Neural cell (in vitro differentiated cells): ENCODE measurements at regions not wholly inside any gene's neighbourhood (a gene's known extent, or its start where the extent isn't known, plus 50 kb on each side); places are given as distances from the start of the nearest gene placed in this dataset.

Experiments used
- H2AFZ ChIP-seq: fragments of 200-600, 300-800 bp; sonication (generic), shearing (Covaris generic); 2 replicates; pipeline ENCODE4 v1.6.0; 2014; ENCODE audit warnings: low read depth, mild to moderate bottlenecking, antibody characterized with exemption, low read length, moderate library complexity
- H3F3A ChIP-seq: fragments of 200-600 bp; shearing (Covaris generic); 2 replicates; pipeline ENCODE4 v1.6.1; 2016; ENCODE audit warnings: mild to moderate bottlenecking, moderate library complexity, mixed read lengths, antibody characterized with exemption, low read length; ENCODE audit not compliant: insufficient read depth, poor library complexity, severe bottlenecking
- H3K27ac ChIP-seq: fragments of 200-600, 300-800 bp; sonication (generic), shearing (Covaris generic); 2 replicates; pipeline ENCODE4 v1.5.1; 2014; ENCODE audit warnings: mild to moderate bottlenecking, low read length, moderate library complexity
- H3K27me3 ChIP-seq: fragments of 300-800, 200-600 bp; sonication (generic), shearing (Covaris generic); 2 replicates; pipeline ENCODE4 v1.6.0; 2014; ENCODE audit warnings: mild to moderate bottlenecking, low read depth, low read length, moderate library complexity; ENCODE audit not compliant: insufficient read depth
- H3K36me3 ChIP-seq: fragments of 300-800, 200-600 bp; sonication (generic), shearing (Covaris generic); 2 replicates; pipeline ENCODE4 v1.5.1; 2014; ENCODE audit warnings: mild to moderate bottlenecking, antibody characterized with exemption, low read length, moderate library complexity; ENCODE audit not compliant: insufficient read depth
- H3K4me2 ChIP-seq: fragments of 300-800, 200-600 bp; sonication (generic), shearing (Covaris generic); 2 replicates; pipeline ENCODE4 v1.6.0; 2014; ENCODE audit warnings: mild to moderate bottlenecking, low read length
- H3K4me3 ChIP-seq: fragments of 300-800, 200-600 bp; sonication (generic), shearing (Covaris generic); 2 replicates; pipeline ENCODE4 v1.5.1; 2014; ENCODE audit warnings: mild to moderate bottlenecking, low read length, moderate library complexity
- H3K79me2 ChIP-seq: fragments of 200-600 bp; shearing (Covaris generic); replicated peaks from 2 replicates; pipeline ENCODE4 v1.6.0; 2014; ENCODE audit warnings: mild to moderate bottlenecking, low read length, moderate library complexity; ENCODE audit not compliant: insufficient read depth
- H3K9ac ChIP-seq: fragments of 300-800, 200-600 bp; sonication (generic), shearing (Covaris generic); 2 replicates; pipeline ENCODE4 v1.6.1; 2016; ENCODE audit warnings: mild to moderate bottlenecking, low read length, mixed read lengths
- H3K9me2 ChIP-seq: fragments of 200-600 bp; shearing (Covaris generic); 2 replicates; pipeline ENCODE4 v1.6.1; 2016; ENCODE audit warnings: mild to moderate bottlenecking, low read length, mixed read lengths; ENCODE audit not compliant: insufficient read depth
- H3K9me3 ChIP-seq: fragments of 200-600, 300-800 bp; sonication (generic), shearing (Covaris generic); 2 replicates; pipeline ENCODE4 v1.6.1; 2016; ENCODE audit warnings: mild to moderate bottlenecking, mixed run types, low read length, moderate library complexity, mixed read lengths
- H4K20me1 ChIP-seq: fragments of 200-600 bp; shearing (Covaris generic); 2 replicates; pipeline ENCODE4 v1.6.1; 2016; ENCODE audit warnings: mild to moderate bottlenecking, mixed run types; ENCODE audit not compliant: insufficient read depth
- EP300 ChIP-seq: fragments of 450-650 bp; conservative IDR thresholded peaks from 2 replicates; pipeline ENCODE4 v1.6.1; 2014; ENCODE audit warnings: antibody characterized with exemption, mild to moderate bottlenecking, moderate library complexity; ENCODE audit not compliant: poor library complexity, severe bottlenecking
- EZH2 ChIP-seq: fragments of 200-600, 300-800 bp; shearing (Covaris generic), sonication (generic); IDR thresholded peaks from 2 replicates; pipeline ENCODE4 v1.6.1; 2014; ENCODE audit warnings: antibody characterized with exemption, low read length, borderline replicate concordance, mild to moderate bottlenecking; ENCODE audit not compliant: insufficient read depth, poor library complexity, severe bottlenecking
- SMC3 ChIP-seq: fragments of 450-650 bp; conservative IDR thresholded peaks from 2 replicates; pipeline ENCODE4 v1.6.1; 2014; ENCODE audit warnings: antibody characterized with exemption, mild to moderate bottlenecking, moderate library complexity; ENCODE audit not compliant: poor library complexity
- TF ChIP-seq, protein P1 (sequence below): fragments of 450-650 bp; IDR thresholded peaks from 2 replicates; pipeline ENCODE4 v1.5.1; 2014; ENCODE audit warnings: antibody characterized with exemption, mild to moderate bottlenecking, moderate library complexity; ENCODE audit not compliant: poor library complexity, severe bottlenecking

DNA sequence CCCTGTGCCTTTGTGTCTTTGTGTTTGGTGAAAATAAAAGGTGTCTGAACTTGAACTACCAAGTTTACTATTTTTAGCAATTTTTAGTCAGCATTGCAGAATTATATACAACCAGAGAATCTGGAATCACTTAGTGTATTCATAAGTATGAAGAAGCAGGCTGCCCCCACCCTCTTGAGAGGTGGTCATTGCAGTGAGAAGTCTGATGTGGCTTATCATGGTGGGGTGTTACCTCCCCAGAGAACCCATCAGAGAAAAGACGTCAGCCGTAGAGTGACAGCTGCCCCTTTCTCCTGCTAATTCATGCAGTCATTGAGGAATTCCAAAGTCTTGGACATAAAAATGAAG, 66.0 kb downstream of the BOLA3 start (continued):
- TF ChIP-seq, protein P1, sequence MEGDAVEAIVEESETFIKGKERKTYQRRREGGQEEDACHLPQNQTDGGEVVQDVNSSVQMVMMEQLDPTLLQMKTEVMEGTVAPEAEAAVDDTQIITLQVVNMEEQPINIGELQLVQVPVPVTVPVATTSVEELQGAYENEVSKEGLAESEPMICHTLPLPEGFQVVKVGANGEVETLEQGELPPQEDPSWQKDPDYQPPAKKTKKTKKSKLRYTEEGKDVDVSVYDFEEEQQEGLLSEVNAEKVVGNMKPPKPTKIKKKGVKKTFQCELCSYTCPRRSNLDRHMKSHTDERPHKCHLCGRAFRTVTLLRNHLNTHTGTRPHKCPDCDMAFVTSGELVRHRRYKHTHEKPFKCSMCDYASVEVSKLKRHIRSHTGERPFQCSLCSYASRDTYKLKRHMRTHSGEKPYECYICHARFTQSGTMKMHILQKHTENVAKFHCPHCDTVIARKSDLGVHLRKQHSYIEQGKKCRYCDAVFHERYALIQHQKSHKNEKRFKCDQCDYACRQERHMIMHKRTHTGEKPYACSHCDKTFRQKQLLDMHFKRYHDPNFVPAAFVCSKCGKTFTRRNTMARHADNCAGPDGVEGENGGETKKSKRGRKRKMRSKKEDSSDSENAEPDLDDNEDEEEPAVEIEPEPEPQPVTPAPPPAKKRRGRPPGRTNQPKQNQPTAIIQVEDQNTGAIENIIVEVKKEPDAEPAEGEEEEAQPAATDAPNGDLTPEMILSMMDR: no peak

DNA sequence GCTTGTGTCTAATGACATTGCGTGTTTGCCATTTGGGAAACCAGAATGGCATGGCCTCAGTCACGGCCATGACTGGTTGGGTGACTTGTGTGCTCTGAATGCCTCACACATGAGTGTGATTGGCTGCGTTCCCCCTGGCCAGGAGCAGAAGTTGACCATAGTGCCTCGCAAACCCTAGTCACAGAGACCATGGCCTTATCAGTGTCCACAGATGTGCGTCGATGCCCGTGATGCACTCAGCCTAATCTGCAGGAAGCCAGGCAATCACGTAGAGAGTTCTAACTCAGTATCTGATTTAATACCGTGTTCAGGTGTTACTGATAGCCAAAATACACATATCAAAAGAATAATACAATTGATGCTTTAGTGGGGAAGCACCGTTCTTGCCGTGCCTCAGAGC, 64.0 kb downstream of the BOLA3 start:
- Histone ChIP-seq H3K9ac (no peak overlapping the region), H2AFZ (no peak overlapping the region), H3K79me2 (no peaks in the 10 kb centered on the region), H3K4me3 (no peak overlapping the region), H3K4me2 (no peak overlapping the region), H3K27ac (no peak overlapping the region), H3K9me2 (no peaks in the 10 kb centered on the region), H3K27me3 (no peaks in the 10 kb centered on the region), H3F3A (no peaks in the 10 kb centered on the region), H4K20me1 (no peaks in the 10 kb centered on the region), H3K36me3 (peaks cover 5% of the 10 kb centered on the region), H3K9me3 (no peaks in the 10 kb centered on the region)
- TF ChIP-seq SMC3 (no peak), EP300 (no peak), EZH2 (no peak)
